NT2/D1 (cell line): ENCODE measurements at regions not wholly inside any gene's neighbourhood (a gene's known extent, or its start where the extent isn't known, plus 50 kb on each side); places are given as distances from the start of the nearest gene placed in this dataset.

Experiments used
- DNase-seq: peaks from one replicate; pipeline ENCODE4 v3.0.0-alpha.2; 2011; ENCODE audit warnings: low read depth, low spot score
- H3K27me3 ChIP-seq: 2 replicates; pipeline ENCODE4 v1.6.0; 2011; ENCODE audit warnings: mild to moderate bottlenecking; ENCODE audit not compliant: insufficient read length, insufficient read depth
- H3K36me3 ChIP-seq: 2 replicates; pipeline ENCODE4 v1.6.1; 2011; ENCODE audit warnings: mild to moderate bottlenecking, low read length, mixed read lengths; ENCODE audit not compliant: insufficient read depth, insufficient read length
- H3K4me1 ChIP-seq: 2 replicates; pipeline ENCODE4 v1.5.1; 2011; ENCODE audit not compliant: insufficient read depth, insufficient read length
- H3K4me3 ChIP-seq: 2 replicates; pipeline ENCODE4 v1.5.1; 2011; ENCODE audit warnings: low read depth; ENCODE audit not compliant: insufficient read length
- H3K9ac ChIP-seq: 2 replicates; pipeline ENCODE4 v1.6.0; 2011; ENCODE audit warnings: low read depth; ENCODE audit not compliant: insufficient read length
- H3K9me3 ChIP-seq: 2 replicates; pipeline ENCODE4 v1.5.1; 2011; ENCODE audit warnings: mild to moderate bottlenecking, low read length; ENCODE audit not compliant: insufficient read depth
- SUZ12 ChIP-seq: IDR thresholded peaks from 2 replicates; pipeline ENCODE4 v1.6.1; 2011; ENCODE audit not compliant: insufficient read length, insufficient read depth; ENCODE audit errors: extremely low read depth
- YY1 ChIP-seq: IDR thresholded peaks from 2 replicates; pipeline ENCODE4 v1.6.1; 2011; ENCODE audit not compliant: insufficient read length, insufficient read depth
- ZNF274 ChIP-seq: IDR thresholded peaks from 2 replicates; pipeline ENCODE4 v1.6.1; 2011; ENCODE audit warnings: mild to moderate bottlenecking, low read depth, low read length

DNA sequence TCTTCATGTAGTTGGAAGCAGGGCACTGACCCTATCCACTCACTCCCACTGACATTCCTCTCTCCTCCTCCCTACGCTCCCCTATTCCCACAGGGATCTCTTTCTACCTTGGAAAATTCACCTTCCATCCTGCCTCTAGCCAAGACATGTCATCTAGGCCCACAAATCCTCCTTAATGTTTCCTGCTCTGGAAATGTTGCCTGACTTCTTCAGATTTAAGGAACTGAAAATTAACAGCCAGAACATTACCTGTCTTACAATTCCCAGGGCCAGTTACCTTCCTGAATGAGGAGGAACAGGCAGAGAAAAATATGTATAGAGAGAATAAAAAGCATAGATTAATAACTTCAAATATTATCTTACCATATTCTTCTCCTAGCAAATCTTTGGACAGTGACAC lies 147.3 kb downstream of the MRPL39 start:
- Histone ChIP-seq H3K4me3 (no peak overlapping the region), H3K36me3 (no peaks in the 10 kb centered on the region), H3K4me1 (no peaks in the 10 kb centered on the region), H3K27me3 (no peaks in the 10 kb centered on the region), H3K9me3 (no peaks in the 10 kb centered on the region), H3K9ac (no peak overlapping the region)
- no peak for DNase-seq
- TF ChIP-seq YY1 (no peak), SUZ12 (no peak), ZNF274 (no peak)

DNA sequence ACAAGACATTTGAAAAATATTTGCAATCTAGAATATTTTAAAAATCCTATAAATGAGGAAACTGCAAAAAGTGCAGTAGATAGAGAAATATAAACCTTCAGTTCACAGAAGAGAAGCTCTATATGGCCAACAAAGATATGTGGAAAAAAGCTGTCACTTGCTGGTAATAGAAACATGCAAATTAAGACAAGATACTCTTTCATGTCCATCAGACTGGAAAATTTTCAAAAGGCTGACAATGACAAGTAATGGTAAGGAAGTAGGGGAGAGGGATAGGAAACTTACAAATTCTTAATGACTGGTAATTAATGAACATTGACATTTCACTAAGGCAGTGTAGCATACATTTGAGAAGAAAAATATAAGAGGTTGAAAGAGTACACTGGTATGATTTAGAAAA lies 147.9 kb downstream of the MRPL39 start:
- TF ChIP-seq SUZ12, result no peak
- TF ChIP-seq ZNF274, result no peak
- TF ChIP-seq YY1, result no peak
- DNase-seq, result no peak
- no peaks in the 10 kb centered on the region for H3K36me3 ChIP-seq
- H3K27me3 ChIP-seq, result no peaks in the 10 kb centered on the region
- H3K4me3 ChIP-seq, result no peak overlapping the region
- H3K4me1 ChIP-seq, result no peaks in the 10 kb centered on the region
- H3K9ac ChIP-seq, result no peak overlapping the region
- no peaks in the 10 kb centered on the region for H3K9me3 ChIP-seq

DNA sequence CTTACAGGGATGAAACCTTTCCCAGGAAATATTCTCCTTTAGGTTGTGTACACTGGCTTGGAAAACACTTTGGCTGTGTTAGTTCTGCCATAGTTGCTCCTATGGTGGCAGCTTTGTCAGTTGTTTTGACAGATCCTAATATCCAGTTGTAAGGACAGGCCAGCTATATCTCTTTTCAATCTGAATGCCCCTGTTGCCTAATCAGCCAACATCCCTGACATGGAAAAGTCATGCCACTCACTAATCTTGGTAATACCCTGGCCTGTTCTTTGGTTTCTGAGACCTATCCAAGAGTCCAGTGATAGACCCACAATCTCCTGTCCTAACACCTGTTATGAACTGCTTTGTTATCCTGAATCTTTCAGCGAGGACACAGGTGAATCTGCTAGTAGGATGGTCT lies 148.8 kb downstream of the MRPL39 start:
- TF ChIP-seq SUZ12, result no peak
- TF ChIP-seq YY1, result no peak
- TF ChIP-seq ZNF274, result no peak
- no peak overlapping the region for H3K9ac ChIP-seq
- H3K27me3 ChIP-seq, result no peaks in the 10 kb centered on the region
- no peaks in the 10 kb centered on the region for H3K4me1 ChIP-seq
- no peak overlapping the region for H3K4me3 ChIP-seq
- H3K9me3 ChIP-seq, result no peaks in the 10 kb centered on the region
- no peaks in the 10 kb centered on the region for H3K36me3 ChIP-seq
- no peak for DNase-seq

DNA sequence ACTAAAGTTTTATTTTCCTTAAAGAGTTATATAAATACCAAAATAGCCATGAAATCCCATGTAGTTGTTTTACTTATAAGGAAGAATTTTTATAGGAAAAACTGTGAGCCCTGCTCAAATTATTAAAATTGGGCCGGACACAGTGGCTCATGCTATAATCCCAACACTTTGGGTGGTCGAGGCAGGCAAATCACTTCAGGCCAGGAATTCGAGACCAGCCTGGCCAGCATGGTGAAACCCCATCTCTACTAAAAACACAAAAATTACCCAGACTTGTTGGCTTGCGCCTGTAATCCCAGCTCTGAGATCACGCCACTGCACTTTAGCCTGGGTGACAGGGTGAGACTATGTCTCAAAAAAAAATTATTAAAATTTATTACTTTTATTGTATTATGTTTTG lies 149.3 kb downstream of the MRPL39 start:
- Histone ChIP-seq H3K27me3 (no peaks in the 10 kb centered on the region), H3K9me3 (no peaks in the 10 kb centered on the region), H3K4me3 (no peak overlapping the region), H3K4me1 (no peaks in the 10 kb centered on the region), H3K36me3 (no peaks in the 10 kb centered on the region), H3K9ac (no peak overlapping the region)
- DNase-seq, result no peak
- TF ChIP-seq SUZ12, result no peak

DNA sequence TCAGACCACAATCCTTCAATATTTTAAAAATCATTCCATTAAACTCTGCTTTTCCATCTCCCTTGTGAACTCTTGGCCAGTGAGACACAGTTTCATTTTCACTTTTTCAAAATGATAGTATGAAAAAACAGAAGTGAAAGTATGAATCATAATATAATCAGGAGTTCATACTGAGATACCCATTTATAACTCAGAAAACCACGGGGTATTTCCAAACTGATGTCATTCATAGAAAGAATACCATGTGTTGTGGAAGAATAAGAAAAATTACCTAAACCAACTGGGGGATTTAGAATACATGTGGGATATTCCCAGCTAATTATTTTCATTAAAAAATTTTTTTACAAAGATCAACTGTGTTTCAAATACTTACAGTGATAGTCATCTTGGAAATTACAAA lies 149.9 kb downstream of the MRPL39 start:
- Histone ChIP-seq H3K4me1 (no peaks in the 10 kb centered on the region), H3K27me3 (no peaks in the 10 kb centered on the region), H3K9ac (no peak overlapping the region), H3K4me3 (no peak overlapping the region), H3K36me3 (peaks cover 1% of the 10 kb centered on the region), H3K9me3 (no peaks in the 10 kb centered on the region)
- TF ChIP-seq SUZ12 (no peak), YY1 (no peak), ZNF274 (no peak)
- DNase-seq, result no peak

DNA sequence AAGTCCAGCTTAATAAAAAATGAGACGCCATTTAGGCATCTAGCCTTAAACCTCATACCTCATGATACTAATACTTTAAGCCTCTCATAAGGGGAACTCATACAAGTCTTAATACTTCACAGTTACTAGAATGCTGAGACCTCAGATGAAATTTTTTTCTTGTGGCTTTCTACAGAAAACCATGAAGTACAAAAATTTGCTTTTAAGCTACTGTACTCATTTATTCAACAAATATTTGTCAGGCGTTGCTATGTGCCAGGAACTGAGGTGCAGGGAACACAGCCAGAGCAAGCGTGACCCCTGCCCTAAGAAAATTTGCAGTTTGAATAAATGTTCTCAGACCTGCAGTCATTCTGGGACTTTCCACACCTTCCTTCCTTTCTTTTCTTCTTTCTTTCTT lies 150.6 kb downstream of the MRPL39 start:
- Histone ChIP-seq H3K36me3 (peaks cover 3% of the 10 kb centered on the region), H3K27me3 (no peaks in the 10 kb centered on the region), H3K4me3 (no peak overlapping the region), H3K4me1 (no peaks in the 10 kb centered on the region), H3K9ac (no peak overlapping the region), H3K9me3 (no peaks in the 10 kb centered on the region)
- TF ChIP-seq YY1 (no peak), ZNF274 (no peak), SUZ12 (no peak)
- no peak for DNase-seq

DNA sequence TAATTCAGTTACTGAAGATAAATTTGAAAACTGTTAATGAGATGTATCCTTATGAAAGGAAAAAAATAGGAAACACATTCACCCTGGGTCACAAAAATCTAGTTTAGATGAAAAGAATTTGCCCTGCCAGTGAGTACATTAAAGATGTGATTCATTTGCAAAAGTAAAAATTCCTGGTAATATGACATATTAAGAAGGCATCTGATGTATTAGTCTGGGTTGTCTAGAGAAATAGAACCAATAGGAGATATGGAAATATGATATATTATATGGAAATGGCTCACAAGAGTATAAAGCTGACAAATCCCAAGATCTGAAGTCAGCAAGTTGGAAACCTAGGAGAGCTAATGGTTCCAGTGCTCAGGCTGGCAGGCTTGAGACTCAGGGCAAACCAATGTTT lies 153.8 kb downstream of the MRPL39 start:
- no peak for DNase-seq
- no peak for TF ChIP-seq ZNF274
- Histone ChIP-seq H3K9me3 (peaks cover 15% of the 10 kb centered on the region; the same call in 1 of the 2 replicates), H3K4me3 (no peak overlapping the region), H3K27me3 (no peaks in the 10 kb centered on the region), H3K4me1 (no peaks in the 10 kb centered on the region), H3K36me3 (peaks cover 3% of the 10 kb centered on the region), H3K9ac (no peak overlapping the region)

DNA sequence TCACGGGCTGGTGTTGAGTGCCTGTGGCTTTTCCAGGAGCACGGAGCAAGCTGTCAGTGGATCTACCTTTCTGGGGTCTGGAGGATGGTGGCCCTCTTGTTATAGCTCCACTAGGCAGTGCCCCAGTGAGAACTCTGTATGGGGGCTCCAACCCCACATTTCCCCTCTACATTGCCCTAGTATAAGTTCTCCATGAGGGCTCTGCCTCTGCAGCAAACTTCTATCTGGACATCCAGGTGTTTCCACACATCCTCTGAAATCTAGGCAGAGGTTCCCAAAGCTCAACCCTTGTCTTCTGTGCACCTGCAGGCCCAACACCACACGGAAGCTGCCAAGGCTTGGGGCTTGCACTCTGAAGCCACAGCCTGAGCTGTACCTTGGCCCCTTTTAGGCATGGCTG lies 157.3 kb downstream of the MRPL39 start:
- H3K4me3 ChIP-seq, result no peak overlapping the region
- H3K36me3 ChIP-seq, result peaks cover 3% of the 10 kb centered on the region
- no peaks in the 10 kb centered on the region for H3K27me3 ChIP-seq
- H3K4me1 ChIP-seq, result no peaks in the 10 kb centered on the region
- no peak for DNase-seq
- peaks cover 15% of the 10 kb centered on the region; the same call in 1 of the 2 replicates for H3K9me3 ChIP-seq
- no peak for TF ChIP-seq ZNF274
- no peak for TF ChIP-seq YY1
- TF ChIP-seq SUZ12, result no peak
- H3K9ac ChIP-seq, result no peak overlapping the region
